Gastrocnemius medialis (tissue), 4 donors: ENCODE measurements at regions not wholly inside any gene's neighbourhood (a gene's known extent, or its start where the extent isn't known, plus 50 kb on each side); places are given as distances from the start of the nearest gene placed in this dataset.

Experiments
- POLR2A ChIP-seq, 2 donors: fragments of 450-650 bp; IDR thresholded peaks; one replicate each; pipeline ENCODE4 v1.6.1; 2017; ENCODE audit warnings: antibody characterized with exemption in 2 of 2, mild to moderate bottlenecking in 2 of 2, moderate library complexity in 2 of 2
- TF ChIP-seq, protein P1 (sequence below), 5 experiments: fragments of 450-650 bp in 3 of 5; fragments of 200-600 bp in 2 of 5; sonication (generic) in 2 of 5; IDR thresholded peaks in 4 of 5; conservative IDR thresholded peaks in 1 of 5; 1 replicate in 4 of 5; 2 replicates in 1 of 5; pipeline ENCODE4 v1.5.1; 2016 to 2019; ENCODE audit warnings: antibody characterized with exemption in 5 of 5, mild to moderate bottlenecking in 3 of 5, moderate library complexity in 3 of 5

DNA sequence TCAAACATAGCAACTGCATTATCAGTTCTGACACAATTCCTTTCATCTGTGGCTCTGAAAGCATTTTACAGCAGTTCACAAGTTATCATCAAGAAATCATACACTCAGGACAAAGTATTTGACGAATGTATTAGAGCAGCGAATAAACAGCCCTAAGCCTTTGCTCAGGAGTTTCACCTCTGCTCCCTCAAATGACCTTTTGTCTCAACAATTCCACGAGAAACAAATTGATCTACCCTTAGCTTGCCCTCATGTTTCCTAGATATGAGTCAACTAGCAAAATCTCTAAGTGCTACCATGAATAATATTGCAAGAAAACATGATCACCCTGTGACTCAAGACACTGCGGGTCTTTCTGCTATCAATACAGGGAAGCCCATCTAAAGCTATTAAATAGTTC is 396.1 kb downstream of the EFNB2 start:
- TF ChIP-seq, protein P1, sequence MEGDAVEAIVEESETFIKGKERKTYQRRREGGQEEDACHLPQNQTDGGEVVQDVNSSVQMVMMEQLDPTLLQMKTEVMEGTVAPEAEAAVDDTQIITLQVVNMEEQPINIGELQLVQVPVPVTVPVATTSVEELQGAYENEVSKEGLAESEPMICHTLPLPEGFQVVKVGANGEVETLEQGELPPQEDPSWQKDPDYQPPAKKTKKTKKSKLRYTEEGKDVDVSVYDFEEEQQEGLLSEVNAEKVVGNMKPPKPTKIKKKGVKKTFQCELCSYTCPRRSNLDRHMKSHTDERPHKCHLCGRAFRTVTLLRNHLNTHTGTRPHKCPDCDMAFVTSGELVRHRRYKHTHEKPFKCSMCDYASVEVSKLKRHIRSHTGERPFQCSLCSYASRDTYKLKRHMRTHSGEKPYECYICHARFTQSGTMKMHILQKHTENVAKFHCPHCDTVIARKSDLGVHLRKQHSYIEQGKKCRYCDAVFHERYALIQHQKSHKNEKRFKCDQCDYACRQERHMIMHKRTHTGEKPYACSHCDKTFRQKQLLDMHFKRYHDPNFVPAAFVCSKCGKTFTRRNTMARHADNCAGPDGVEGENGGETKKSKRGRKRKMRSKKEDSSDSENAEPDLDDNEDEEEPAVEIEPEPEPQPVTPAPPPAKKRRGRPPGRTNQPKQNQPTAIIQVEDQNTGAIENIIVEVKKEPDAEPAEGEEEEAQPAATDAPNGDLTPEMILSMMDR (IDR thresholded peaks at IDR 0.05 in 4 of 5, conservative IDR thresholded peaks at IDR 0.05 in 1 of 5): no peak
- no peak for TF ChIP-seq POLR2A (IDR thresholded peaks at IDR 0.05)
